ENCODE measurements at regions not wholly inside any gene's neighbourhood (a gene's known extent, or its start where the extent isn't known, plus 50 kb on each side); places are given as distances from the start of the nearest gene placed in this dataset.

DNA sequence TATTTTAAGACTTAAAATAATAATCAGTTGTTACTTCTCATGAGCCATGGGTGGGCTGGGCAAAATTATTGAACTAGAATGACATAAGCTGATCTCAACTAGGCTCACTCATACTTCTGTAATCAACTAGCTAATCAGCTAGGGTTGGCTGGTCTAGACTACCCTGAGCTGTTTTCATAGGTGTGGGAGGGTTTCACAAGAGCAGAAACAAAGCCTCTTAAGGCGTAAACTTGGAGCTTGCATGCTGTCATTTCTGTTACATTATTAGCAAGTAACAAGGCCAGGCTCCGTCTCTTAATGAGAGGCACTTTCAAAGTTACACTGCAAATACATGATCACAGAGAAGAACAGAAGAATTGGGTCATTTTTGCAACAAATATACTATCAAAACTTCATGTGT is 57.2 kb upstream of the GHR start:
- H3K4me1 ChIP-seq (ENCODE audit: insufficient read depth, insufficient read length), result no peaks in the 10 kb centered on the region
- no peak overlapping the region for H3K4me3 ChIP-seq (ENCODE audit: insufficient read length, low read depth)
- no peaks in the 10 kb centered on the region for H3K9me3 ChIP-seq (ENCODE audit: insufficient read depth, low read length)
- TF ChIP-seq YY1 (IDR thresholded peaks at IDR 0.05; ENCODE audit: insufficient read depth, insufficient read length) (no peak), SUZ12 (IDR thresholded peaks at IDR 0.05; ENCODE audit: extremely low read depth, insufficient read depth, insufficient read length) (no peak), ZNF274 (IDR thresholded peaks at IDR 0.05; ENCODE audit: low read depth, low read length) (no peak)
- no peaks in the 10 kb centered on the region for H3K36me3 ChIP-seq (ENCODE audit: insufficient read depth, insufficient read length, low read length)
- H3K27me3 ChIP-seq (ENCODE audit: insufficient read depth, insufficient read length), result no peaks in the 10 kb centered on the region
- H3K9ac ChIP-seq (ENCODE audit: insufficient read length, low read depth), result no peak overlapping the region
- no peak for DNase-seq (ENCODE audit: low read depth, low spot score)
